ENCODE measurements at regions not wholly inside any gene's neighbourhood (a gene's known extent, or its start where the extent isn't known, plus 50 kb on each side); places are given as distances from the start of the nearest gene placed in this dataset.
"Not testable (repeated sequence)": the region's sequence is repeated elsewhere in the genome, so short reads cannot be mapped to it uniquely, and the experiment has no call there.

DNA sequence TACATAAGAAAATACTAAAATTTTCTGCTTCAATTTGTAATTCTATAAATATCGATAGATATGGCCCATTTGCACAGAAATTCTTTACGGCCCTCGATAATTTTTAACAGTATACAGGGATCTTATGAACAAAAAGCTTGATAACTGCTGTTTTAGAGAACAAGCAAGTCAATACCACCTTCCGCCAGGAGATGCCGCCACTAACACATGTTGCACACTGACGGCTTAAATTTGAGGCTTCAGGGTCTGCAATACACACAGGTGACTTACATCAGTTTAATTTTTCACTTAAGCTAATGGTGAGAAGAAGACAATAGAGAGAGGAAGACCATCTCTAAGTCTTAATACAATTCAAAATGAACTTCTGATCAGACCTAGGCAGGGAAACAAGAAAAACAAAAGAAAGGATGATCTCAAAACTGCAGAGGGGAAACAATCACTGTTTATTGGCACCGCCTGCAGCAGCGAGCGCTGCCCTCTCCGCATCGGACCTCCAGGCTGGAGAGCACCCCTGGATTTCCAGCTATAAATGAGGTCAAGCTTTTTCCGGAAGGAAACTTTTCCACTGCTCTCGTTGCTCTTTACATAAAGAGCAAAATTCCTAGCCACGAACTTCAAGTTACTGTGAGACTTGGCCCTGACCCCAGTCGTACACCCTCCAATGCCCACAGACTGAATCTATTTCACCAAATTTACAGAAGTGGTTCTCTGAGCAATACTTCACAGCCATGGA is 53.9 kb downstream of the OTOR start:
- peak; percentile 41 for DNase-seq

DNA sequence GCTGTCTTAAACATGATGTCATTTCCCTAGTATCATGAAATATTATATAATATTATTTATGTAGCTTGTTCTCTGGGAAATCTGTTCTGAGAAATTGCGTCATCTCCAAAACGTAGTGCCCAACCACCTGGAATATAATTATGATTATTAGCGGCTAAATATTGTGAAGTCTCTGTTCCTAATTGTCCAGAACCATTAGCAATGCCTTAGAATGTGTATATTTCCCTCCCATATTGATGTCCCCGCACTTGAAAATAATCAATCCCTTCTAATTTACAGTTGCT is 54.4 kb downstream of the OTOR start:
- no peak for DNase-seq

DNA sequence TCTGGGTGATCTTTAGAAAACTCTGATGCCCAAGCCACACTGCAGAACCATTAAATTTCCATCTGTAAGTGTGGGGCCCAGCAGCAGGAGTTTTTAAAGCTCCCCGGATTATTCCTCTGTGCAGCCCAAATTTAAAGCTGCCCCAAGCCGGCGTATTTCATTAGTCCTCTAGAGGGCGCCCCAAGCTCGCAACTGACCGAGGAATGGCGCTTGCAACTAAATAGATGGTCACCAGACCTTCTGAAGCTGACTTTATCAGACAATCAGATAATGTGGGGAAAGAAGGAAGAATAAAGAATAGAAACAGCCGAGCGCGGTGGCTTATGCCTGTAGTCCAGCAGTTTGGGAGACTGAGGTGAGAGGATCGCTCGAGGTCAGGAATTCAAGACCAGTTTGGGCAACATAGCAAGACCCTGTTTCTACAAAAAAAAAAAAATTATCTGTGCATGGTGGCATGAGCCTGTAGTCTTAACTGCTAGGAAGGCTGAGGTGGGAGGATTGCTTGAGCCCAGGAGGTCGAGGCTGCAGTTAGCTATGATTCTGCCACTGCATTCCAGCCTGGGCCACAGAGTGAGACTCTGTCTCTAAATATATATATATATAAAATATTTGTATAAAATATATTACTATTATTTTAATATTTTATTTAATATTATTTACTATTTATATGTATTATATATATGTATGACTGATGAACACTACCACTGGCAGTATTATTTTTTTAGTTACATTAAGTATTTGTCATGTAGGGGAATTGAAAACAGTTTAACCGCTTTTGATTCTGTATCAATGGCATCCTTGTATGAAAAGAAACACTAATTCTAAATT is 56.0 kb downstream of the OTOR start:
- peak; percentile 8 for DNase-seq

DNA sequence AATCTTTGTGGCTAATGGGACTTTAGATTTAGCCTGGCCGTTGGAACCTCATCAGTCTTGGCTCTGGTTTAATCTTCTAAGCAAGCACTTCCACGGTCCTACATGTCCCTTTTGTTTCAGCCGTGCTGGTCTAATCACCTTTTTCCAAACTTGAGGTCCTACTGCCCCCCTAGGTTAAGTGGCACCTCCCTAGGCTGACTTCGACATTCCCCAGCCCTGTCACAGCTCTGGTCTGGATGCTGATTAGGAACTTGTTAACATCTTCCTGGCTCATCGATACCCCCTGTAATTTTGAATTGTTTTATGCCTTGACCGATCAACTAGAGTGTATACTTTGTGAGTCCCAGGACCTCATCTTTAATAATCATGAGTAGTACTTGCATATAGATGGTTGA is 56.6 kb downstream of the OTOR start:
- DNase-seq: no peak

DNA sequence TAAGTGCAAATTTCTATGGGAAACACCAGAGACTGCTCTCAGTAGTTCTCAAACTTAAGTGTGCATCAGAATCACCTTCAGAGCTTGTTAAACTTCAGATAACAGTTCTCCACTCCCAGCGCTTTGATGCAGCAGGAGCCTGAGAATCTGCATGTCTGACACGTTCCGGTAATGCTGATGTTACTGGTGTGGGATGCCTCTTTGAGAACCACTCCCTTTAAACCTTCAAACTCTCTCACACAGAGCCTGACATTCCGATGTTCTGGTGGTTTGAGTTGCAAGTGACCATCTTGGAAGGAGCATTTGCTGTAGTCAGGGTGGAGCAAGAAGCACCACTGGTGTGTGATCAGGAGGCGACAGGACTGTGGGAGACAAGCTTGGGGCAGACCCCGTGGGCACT is 57.9 kb downstream of the OTOR start:
- no peak for DNase-seq

DNA sequence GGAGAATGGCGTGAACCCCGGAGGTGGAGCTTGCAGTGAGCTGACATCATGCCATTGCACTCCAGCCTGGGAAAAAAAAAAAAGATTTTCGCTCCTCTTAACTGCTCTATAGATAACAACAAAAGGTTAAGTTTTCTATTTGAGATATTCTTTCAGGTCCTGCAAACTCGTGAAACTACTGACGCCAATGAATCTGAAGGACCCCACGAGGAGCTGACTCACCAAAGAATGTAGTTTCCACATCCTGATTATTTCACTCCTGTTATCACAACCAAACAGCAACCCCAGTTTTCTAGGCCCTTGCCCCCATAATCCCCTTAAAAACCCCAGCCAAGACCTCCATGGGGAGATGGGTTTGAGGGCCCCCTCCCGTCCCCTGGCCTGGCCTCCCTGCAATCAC is 58.7 kb downstream of the OTOR start:
- no peak for DNase-seq

DNA sequence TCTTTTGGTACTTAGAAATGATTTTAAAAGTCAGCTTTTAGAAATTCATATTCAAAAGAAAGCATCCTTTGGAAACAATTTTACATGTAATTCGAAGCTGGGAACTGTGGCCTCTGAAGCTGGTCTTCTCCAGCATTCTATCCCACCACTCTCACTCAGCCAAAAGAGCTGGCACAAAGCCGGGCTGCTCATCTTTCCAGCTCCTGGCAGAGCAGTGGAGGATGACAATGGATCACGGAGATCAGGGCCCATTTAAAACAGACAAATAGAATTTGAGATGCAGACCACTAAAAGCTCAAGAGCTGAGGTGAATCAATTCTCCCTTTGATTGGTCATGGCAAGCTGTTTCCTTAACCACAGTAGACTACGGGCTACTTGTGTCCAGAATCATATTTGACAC is 60.6 kb downstream of the OTOR start:
- no peak for DNase-seq

DNA sequence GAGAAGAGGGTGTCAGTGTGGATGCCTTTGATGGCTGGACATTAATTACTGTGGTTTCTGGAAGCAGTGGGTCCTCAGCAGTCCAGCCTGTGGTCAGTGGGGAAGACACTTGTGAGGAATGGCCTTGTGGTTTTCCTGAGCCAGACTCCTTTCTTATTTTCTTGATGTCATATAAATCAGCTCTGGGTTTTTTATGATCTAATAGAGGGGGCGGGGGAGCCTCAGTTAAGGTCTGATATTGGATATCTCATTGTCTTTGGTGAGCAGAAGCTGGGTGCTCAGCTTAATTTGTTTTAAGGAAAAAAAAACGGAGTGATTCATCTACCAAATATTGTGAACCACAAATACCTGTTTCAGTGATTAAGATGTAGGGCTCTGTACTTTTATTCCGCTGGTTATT is 62.1 kb downstream of the OTOR start:
- no peak for DNase-seq

DNA sequence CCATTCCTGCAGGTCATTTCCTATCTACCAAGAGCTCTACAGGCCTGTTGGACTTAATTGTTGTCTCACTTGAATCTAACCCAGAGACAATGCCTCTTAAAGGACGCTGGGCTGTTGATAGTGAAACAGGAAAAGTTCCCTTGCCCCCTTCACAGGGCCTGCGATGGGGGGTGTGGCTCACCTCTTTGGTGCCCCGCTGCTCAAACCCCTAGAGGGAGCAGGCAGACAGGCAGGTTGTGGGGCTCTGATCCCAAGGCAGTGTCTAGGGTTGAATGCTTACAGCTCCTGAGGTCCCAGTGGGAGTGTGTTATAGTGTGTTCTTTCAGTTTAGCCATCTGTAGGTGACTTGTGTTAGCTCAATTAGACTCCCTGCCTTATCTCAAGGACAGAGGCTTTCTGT is 68.0 kb downstream of the OTOR start:
- DNase-seq: no peak

DNA sequence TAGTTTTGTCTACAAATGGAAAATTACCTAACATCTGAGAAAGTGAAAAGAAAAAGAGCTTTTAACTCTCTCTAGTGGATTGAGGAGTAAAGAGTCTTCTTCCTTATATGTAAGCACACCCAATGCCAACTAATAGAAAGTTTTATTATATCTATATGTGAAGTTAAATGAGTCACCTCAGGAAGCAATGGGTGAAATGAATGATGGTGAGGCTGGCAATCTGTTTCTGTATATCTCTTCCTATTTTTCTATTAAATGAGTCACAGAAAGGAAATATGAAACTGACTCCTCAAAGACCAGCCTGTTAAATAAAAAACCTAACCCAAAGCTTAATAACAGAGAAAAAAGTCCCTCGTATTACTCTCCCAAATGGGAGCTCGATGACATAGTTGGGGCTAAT is 71.3 kb downstream of the OTOR start:
- no peak for DNase-seq

DNA sequence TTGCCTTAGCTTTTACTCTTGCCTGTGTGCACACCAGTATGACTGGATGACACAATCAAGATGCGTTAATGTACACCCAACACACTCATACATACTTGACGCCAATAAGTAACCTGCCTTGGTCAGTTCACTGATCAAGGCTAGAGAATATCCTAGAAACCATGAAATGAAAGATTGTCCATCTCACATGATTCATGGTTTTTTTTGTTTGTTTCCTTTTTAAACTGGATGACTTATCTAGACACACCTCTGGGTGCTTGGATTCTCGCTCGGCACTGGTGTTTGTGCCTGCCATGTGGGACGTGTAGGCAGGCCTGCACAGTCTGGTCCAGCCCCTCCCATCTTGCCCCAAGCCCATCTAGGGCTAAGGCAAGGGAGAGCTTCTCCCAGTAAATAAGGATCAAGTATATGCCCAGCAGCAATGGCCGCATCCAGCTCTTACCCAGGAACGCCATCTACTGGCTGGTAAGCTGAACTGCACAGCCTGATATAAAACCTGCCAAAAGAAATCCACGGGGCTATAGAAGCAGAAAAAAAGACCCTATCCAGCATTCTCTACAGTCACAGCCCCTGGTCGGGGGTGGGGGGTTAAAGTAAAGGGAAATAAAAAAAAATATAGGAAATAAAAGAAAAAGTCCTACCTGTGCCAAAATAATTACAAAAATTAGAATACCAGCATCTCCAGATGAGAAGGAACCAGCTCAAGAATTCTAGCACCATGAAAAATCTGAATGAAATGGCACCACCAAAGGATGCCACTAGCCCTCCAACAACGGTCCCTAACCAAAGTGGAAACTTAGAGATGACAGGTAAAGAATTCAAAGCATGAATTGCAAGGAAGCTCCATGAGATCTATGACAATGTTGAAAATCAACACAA is 73.3 kb downstream of the OTOR start:
- DNase-seq: no peak

DNA sequence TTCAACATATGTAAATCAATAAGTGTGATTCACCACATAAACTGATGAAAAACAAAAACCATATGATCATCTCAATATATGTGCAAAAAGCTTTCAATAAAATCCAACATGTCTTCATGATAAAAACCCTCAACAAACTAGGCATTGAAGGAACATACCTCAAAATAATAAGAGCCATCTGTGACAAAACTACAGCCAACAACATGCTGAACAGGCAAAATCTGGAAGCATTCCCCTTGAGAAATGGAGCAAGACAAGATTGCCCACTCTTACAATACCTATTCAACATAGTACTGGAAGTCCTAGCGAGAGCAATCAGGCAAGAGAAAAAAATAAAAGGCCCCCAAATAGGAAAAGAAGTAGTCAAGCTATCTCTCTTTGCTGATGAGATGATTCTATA is 76.5 kb downstream of the OTOR start:
- no peak for DNase-seq

DNA sequence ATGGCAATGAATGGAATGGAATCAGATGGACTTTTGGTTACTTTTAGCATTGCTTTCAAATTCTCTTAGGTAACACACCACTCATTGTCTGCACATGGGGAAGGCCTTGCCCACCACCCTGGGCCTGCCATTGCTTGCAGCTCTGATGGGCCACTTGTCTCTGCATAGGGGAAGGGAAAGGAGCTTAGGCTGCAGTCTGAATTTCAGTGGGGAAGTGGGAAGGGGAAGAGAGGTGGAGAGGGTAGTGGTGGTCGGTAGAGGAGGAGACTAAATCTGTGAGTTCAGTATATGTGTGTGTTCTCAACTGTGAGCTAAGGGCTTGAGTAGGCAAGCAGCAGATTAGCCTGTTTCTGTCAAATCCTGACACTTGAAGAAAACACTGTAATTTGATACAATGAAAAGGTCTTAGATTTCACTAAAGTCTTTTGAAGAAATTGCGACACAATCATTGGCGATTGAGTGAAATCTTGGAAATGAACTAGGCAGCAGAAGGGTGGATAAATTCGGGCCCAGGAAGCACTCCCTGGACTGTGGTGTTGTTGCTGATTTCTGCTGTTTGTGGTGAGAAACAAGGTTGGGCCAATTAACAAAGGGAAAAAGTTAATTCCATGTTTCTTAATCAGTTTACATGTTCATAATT is 80.6 kb downstream of the OTOR start:
- no peak for DNase-seq

DNA sequence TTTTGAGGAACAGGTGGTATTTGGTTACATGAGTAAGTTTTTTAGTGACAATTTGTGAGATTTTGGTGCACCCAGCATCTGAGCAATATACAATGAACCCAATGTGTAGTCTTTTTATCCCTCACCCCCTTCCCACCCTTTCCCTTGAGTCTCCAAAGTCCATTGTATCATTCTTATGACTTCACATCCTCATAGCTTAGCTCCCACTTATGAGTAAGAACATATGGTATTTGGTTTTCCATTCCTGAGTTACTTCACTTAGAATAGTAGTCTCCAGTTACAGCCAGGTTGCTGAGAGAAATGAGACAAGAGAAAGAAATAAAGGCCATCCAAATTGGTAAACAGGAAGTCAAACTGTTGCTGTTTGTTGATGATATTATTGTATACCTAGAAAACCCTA is 87.5 kb downstream of the OTOR start:
- not testable (repeated sequence) for DNase-seq

DNA sequence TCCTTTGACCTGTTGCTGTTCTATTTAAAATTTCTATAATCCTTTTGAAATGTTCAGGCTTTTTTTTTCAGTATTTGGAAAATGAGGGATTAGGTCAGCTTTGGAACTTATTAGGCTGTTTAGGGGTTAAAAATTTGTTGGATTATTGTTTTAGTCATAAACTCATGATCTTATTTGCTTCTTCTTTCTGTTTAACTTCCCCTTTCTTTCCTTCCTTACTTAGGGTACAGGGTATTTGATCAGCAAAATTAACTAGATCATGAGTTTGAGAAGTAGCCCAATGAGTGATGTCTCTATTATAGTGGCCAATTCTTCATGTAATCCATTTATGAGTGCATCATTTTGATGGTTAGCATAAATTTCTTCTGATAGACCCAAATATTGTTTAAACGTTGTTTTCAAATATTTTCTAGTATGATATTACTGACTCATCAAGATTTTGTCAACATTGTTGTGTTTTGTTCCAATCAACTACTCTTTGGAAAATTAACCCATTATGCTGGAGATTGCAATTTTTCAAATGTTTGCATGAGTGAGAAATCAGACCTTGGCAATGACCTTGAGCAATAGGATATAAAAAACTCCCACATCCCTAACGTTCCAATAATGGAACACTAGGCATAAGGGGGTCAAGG is 94.4 kb downstream of the OTOR start:
- DNase-seq: no peak

DNA sequence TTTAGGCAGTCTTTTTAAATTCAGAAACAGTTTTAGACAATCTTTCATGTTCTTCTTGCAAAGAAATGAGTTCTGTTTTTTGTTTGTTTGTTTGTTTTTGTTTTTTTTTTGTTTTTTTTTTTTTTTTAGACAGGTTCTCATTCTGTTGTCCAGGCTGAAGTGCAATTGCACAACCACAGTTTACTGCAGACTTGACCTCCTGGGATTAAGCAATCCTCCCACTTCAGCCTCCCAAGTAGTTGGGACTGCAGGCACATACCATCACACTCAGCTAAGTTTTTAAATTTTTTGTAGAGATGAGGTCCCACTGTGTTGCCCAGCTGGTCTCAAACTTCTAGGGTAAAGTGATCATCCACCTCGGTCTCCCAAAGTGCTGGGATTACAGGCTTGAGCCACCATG is 96.2 kb downstream of the OTOR start:
- DNase-seq: no peak

DNA sequence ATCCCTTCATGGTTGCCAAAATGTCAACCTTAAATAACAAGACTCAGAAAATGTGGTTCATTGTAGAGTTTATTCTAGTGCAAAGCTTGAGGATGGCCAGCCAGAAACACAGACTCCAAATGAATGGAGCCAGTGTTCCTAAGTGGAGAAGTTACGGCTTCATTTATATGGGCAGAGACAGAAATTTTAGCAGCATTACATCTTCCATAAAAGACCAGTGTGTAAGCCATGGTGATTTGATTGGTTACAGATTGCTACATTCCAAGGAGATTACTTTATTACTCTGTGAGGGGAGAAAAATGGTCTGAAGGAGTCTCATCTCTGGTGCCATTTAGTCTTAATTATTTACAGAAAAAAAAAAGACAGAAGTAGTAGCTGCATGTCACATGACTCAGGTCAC is 97.8 kb downstream of the OTOR start:
- no peak for DNase-seq

DNA sequence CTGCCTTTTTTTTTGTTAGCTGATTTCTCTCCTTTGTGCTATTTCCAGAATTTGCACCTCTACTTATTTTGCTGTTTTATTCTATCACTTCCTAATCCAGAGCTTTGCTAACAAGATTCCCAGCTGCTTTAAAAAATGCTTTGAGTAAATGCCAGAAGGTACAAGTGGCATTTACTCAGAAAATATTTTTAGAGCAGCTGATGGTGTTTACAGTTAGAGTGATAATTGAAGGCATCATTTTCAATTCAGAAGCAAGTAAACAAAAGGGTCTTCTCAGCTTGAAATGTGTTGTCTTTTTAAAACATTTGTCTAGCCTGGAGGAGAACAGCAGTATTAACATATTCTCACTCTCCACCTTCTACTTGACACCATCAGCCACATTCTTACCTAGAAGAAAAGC is 99.9 kb downstream of the OTOR start:
- DNase-seq: no peak

DNA sequence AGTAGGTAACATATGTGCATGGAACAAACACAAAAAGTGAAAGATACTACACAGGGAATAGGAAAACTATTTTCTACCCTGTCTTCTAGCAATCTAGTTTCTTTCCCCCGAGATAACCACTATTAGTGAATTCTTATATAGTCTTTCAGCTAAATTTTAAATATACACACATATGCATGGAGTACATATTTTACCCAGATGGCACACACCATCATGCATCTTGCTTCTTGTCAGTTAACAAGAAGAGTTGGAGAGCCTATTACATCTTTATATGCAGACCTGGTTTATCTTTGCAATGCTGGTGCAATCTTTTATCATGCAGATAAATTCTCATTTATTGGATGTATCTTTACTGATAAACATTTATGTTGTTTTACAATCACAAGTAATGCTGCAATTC is 100.4 kb downstream of the OTOR start:
- DNase-seq: no peak

DNA sequence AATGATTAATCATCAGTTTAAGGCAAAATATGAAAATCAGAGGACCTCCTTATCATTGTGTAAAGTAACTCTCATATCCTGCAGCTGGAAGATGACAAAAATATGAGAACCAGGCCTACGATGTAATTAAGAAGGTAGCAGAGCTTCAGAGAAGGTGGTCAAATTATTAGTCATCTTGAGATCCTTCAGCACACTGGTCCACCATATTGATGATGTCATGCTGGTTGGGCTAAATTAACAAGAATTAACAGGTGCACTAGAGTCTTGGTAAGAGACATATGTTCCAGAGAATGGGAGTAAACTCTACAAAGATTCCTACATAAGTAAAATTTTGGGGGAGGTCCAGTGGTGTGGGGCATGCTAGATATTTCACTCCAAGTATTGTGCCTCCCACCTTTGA is 112.8 kb downstream of the OTOR start:
- DNase-seq: no peak

DNA sequence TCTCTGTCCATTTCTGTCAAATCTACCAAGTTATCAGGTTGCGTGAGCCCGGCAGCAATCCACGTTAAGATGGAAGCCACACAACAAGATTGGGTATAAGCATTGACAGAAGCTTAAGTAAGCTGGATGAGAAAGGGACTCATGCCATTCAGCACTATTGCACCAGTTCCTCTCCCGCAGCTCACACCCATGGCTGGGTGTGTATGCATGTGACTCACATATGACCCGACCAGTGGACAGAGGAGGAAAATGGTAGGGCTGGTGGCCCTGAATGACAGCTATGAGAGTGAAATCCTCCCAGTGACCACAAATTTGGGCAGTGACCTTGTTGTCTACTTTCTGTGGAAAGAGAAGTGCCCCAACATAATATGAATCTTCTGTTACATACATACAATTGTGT is 113.5 kb downstream of the OTOR start:
- no peak for DNase-seq

DNA sequence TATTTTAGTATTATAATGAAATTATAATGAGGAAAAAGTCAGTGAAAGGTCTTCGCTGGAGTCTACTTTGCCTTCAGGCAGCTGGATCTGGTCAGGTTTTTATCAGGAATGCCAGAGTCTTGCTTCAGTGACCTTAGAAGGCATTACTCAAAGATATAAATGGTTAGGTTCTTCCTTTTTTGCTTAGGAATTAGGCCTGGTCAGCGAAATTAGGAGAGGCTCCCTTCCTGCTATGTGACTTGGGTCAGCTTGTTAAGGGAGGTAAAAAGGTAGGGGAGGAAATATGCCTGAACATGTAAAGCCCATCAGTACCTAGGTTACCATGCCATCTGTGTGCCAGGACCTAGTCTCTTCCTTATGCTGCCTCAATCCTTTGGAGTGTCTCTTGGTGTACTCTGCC is 115.1 kb downstream of the OTOR start:
- no peak for DNase-seq

DNA sequence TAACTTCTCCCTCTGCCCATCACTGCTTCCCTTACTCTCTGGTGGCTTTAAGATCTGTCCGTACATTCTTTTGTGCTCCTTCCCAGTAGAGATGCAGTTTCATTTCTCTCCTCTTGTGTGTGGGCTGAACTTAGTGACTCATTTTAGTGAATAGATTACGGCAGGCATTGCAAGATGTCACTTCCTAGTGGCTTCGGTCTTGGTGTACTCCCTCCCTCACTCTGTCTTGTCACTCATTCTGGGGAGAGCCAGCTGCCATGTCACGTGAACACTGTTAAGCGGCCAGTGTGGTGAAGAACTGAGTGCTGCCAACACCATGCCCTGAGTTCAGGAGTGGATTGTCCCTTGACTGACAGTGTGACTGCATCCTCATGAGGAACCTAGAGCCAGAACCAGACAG is 115.9 kb downstream of the OTOR start:
- no peak for DNase-seq
